ENCODE measurements at regions not wholly inside any gene's neighbourhood (a gene's known extent, or its start where the extent isn't known, plus 50 kb on each side); places are given as distances from the start of the nearest gene placed in this dataset.

DNA sequence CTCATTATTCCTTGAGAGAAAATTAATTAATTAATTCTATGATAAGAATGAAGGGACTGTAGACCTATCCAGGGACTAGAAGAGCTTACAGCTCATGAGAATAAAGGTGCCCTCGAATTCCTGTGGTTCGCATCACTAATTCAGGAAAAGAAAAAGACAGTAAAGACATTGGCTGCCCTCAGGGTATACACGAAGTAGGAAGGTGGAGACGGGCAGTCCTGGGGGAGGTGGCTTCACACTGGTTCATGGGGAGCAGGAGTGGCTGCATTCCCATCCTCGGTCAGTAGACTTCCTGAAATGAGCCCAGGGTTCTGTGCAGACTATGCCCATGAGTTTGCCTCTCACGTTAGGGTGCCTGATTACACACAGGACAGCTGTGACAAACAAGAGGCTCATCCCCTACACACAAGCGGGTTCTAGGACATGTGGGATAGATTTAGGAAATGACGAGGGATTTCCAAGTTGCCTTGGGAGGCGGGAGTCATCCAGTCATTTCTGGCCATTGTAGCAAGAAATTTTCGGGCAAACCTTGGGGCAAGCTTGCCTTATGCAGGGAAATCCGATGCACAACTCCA is 282.2 kb downstream of the CYP26B1 start:
- no peaks in the 10 kb centered on the region for H3K79me2 ChIP-seq (ENCODE audit: control insufficient read depth in 1 of 2, insufficient read depth in 2 of 2, low read length in 2 of 2)
- no peak overlapping the region for H3K9ac ChIP-seq (replicated peaks in 1 of 4; ENCODE audit: extremely low read depth in 1 of 4, low read depth in 3 of 4, low read length in 3 of 4)
- no peak overlapping the region for H2BK120ac ChIP-seq (replicated peaks; ENCODE audit: low read depth, low read length)
- no peak overlapping the region for H2AFZ ChIP-seq (ENCODE audit: low read length)
- 77% methylated on average over 11 of the region's 11 CpGs; no CpG with 5 or more reads in 1 of the 2 experiments for WGBS, 2 experiments (ENCODE audit: extremely low coverage in 1 of 2, insufficient coverage in 1 of 2, insufficient read length in 1 of 2, insufficient replicate concordance in 2 of 2, low coverage in 1 of 2, low lambda C conversion rate in 2 of 2, missing lambda C conversion rate in 1 of 2)
- H3K9me3 ChIP-seq (ENCODE audit: insufficient read depth in 2 of 2, low read depth in 1 of 2, low read length in 1 of 2): no peaks in the 10 kb centered on the region
- H3K4me1 ChIP-seq (replicated peaks in 1 of 4; ENCODE audit: control insufficient read depth in 3 of 4, insufficient read depth in 4 of 4, low read length in 3 of 4): no peaks in the 10 kb centered on the region
- TF ChIP-seq CBX5 (IDR thresholded peaks at IDR 0.05; ENCODE audit: low read depth, low read length) (no peak), FOSL1 (IDR thresholded peaks at IDR 0.05; ENCODE audit: insufficient read depth, low read depth, low read length) (no peak), CREB1 (IDR thresholded peaks at IDR 0.05) (no peak)
- TF ChIP-seq, protein P1, sequence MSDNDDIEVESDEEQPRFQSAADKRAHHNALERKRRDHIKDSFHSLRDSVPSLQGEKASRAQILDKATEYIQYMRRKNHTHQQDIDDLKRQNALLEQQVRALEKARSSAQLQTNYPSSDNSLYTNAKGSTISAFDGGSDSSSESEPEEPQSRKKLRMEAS (IDR thresholded peaks at IDR 0.05): no peak
- TF ChIP-seq, protein P2, sequence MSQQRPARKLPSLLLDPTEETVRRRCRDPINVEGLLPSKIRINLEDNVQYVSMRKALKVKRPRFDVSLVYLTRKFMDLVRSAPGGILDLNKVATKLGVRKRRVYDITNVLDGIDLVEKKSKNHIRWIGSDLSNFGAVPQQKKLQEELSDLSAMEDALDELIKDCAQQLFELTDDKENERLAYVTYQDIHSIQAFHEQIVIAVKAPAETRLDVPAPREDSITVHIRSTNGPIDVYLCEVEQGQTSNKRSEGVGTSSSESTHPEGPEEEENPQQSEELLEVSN (IDR thresholded peaks at IDR 0.05): no peak
- no peak overlapping the region for H3K23ac ChIP-seq (ENCODE audit: insufficient read length)
- H3K27me3 ChIP-seq (replicated peaks in 1 of 4; ENCODE audit: control insufficient read depth in 3 of 4, extremely low read depth in 1 of 4, insufficient read depth in 3 of 4, low read length in 3 of 4): no peaks in the 10 kb centered on the region; a peak in 1 of 7 replicates
- H3K4me2 ChIP-seq (ENCODE audit: insufficient read depth in 1 of 2, low read depth in 2 of 2, low read length in 2 of 2): no peak overlapping the region
- POLR2A ChIA-PET (ENCODE audit: partially characterized antibody): no interaction called here
- H3K18ac ChIP-seq (ENCODE audit: extremely low read depth, low read length): no peak overlapping the region
- H2BK15ac ChIP-seq (ENCODE audit: low read length): no peak overlapping the region
- no peak overlapping the region for H2BK5ac ChIP-seq (ENCODE audit: low read depth, low read length)
- H3K27ac ChIP-seq (ENCODE audit: low read depth, low read length): no peak overlapping the region
- H3K4ac ChIP-seq (replicated peaks; ENCODE audit: insufficient read length, low read depth, low read length): no peak overlapping the region
- FAIRE-seq (no peak), DNase-seq (ENCODE audit: low read depth in 1 of 2, low spot score in 2 of 2) (no peak)
- no peaks in the 10 kb centered on the region for H3K23me2 ChIP-seq (ENCODE audit: low read depth, low read length)
- H2BK20ac ChIP-seq (ENCODE audit: low read length): no peak overlapping the region
- H3K4me3 ChIP-seq (ENCODE audit: extremely low read depth in 1 of 4, insufficient read depth in 2 of 4, low read depth in 3 of 4, low read length in 4 of 4): no peak overlapping the region
- no peak overlapping the region for H2AK5ac ChIP-seq (ENCODE audit: low read depth, low read length)
- H4K91ac ChIP-seq (replicated peaks; ENCODE audit: insufficient read length, low read length): no peak overlapping the region
- H3K79me1 ChIP-seq (ENCODE audit: low read depth, low read length): no peaks in the 10 kb centered on the region
- no peak overlapping the region for H4K8ac ChIP-seq (ENCODE audit: extremely low read depth, insufficient read depth, low read length)
- no peaks in the 10 kb centered on the region for H4K20me1 ChIP-seq (replicated peaks in 1 of 2; ENCODE audit: control insufficient read depth in 1 of 2, insufficient read depth in 2 of 2, low read length in 2 of 2)
- H2BK12ac ChIP-seq (ENCODE audit: low read depth, low read length): no peak overlapping the region
- H3K56ac ChIP-seq (replicated peaks; ENCODE audit: insufficient read length, low read depth, low read length): no peak overlapping the region
- H3K36me3 ChIP-seq (ENCODE audit: control insufficient read depth in 2 of 4, insufficient read depth in 4 of 4, low read length in 3 of 4): no peaks in the 10 kb centered on the region
- H3K14ac ChIP-seq (ENCODE audit: insufficient read length): no peak overlapping the region
- CTCF ChIA-PET (ENCODE audit: partially characterized antibody): interaction anchor here (0.7 to 1.7 kb wide), 5 partner anchors 15 to 318 kb away, joined by 3 to 5 read pairs (median 3); no protein-coding TSS in a partner anchor
- no peak overlapping the region for H4K5ac ChIP-seq (ENCODE audit: insufficient read length, low read depth, low read length)
